Neural cell (in vitro differentiated cells): ENCODE measurements at regions not wholly inside any gene's neighbourhood (a gene's known extent, or its start where the extent isn't known, plus 50 kb on each side); places are given as distances from the start of the nearest gene placed in this dataset.

Experiments used
- EP300 ChIP-seq: fragments of 450-650 bp; conservative IDR thresholded peaks from 2 replicates; pipeline ENCODE4 v1.6.1; 2014; ENCODE audit warnings: antibody characterized with exemption, mild to moderate bottlenecking, moderate library complexity; ENCODE audit not compliant: poor library complexity, severe bottlenecking
- EZH2 ChIP-seq: fragments of 200-600, 300-800 bp; shearing (Covaris generic), sonication (generic); IDR thresholded peaks from 2 replicates; pipeline ENCODE4 v1.6.1; 2014; ENCODE audit warnings: antibody characterized with exemption, low read length, borderline replicate concordance, mild to moderate bottlenecking; ENCODE audit not compliant: insufficient read depth, poor library complexity, severe bottlenecking
- POLR2AphosphoS5 ChIP-seq: IDR thresholded peaks from 2 replicates; pipeline ENCODE4 v1.6.1; 2012
- RAD21 ChIP-seq: fragments of 450-650 bp; conservative IDR thresholded peaks from 2 replicates; pipeline ENCODE4 v1.6.1; 2014; ENCODE audit warnings: antibody characterized with exemption, mild to moderate bottlenecking, moderate library complexity
- REST ChIP-seq: IDR thresholded peaks from 2 replicates; pipeline ENCODE4 v1.6.1; 2012; ENCODE audit warnings: borderline replicate concordance
- SMC3 ChIP-seq: fragments of 450-650 bp; conservative IDR thresholded peaks from 2 replicates; pipeline ENCODE4 v1.6.1; 2014; ENCODE audit warnings: antibody characterized with exemption, mild to moderate bottlenecking, moderate library complexity; ENCODE audit not compliant: poor library complexity
- TAF1 ChIP-seq: IDR thresholded peaks from 2 replicates; pipeline ENCODE4 v1.6.1; 2012; ENCODE audit warnings: low read depth
- TF ChIP-seq, protein P1 (sequence below): fragments of 450-650 bp; IDR thresholded peaks from 2 replicates; pipeline ENCODE4 v1.5.1; 2014; ENCODE audit warnings: antibody characterized with exemption, mild to moderate bottlenecking, moderate library complexity; ENCODE audit not compliant: poor library complexity, severe bottlenecking

DNA sequence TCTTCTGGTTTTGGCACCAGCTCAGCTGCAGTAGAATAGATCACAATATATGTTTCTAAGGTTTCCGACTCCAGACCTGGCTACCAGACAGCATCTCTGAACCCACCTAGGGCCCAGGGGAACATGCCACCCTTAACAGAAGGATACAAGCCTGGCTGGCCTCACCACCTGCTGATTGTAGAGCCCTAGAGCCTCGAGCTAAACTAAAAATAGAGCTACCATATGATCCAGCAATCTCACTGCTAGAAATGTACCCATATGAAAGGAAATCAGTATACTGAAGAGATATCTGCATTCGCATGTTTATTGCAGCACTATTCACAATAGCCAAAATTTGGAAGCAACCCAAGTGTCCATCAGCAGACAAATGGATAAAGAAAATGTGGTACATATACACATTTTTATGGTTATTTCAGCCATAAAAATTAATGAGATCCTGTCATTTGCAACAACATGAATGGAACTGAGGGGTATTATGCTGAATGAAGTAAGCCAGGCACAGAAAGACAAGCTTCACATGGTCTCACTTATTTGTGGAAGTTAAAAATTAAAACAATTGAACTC, 242.4 kb upstream of the SLC39A10 start:
- TF ChIP-seq EP300 (no peak), EZH2 (no peak), RAD21 (no peak), TAF1 (no peak), REST (no peak), POLR2AphosphoS5 (no peak), SMC3 (no peak)
- TF ChIP-seq, protein P1, sequence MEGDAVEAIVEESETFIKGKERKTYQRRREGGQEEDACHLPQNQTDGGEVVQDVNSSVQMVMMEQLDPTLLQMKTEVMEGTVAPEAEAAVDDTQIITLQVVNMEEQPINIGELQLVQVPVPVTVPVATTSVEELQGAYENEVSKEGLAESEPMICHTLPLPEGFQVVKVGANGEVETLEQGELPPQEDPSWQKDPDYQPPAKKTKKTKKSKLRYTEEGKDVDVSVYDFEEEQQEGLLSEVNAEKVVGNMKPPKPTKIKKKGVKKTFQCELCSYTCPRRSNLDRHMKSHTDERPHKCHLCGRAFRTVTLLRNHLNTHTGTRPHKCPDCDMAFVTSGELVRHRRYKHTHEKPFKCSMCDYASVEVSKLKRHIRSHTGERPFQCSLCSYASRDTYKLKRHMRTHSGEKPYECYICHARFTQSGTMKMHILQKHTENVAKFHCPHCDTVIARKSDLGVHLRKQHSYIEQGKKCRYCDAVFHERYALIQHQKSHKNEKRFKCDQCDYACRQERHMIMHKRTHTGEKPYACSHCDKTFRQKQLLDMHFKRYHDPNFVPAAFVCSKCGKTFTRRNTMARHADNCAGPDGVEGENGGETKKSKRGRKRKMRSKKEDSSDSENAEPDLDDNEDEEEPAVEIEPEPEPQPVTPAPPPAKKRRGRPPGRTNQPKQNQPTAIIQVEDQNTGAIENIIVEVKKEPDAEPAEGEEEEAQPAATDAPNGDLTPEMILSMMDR: no peak
